Dermis blood vessel endothelial cell (primary cell): ENCODE measurements at regions not wholly inside any gene's neighbourhood (a gene's known extent, or its start where the extent isn't known, plus 50 kb on each side); places are given as distances from the start of the nearest gene placed in this dataset.
"Not testable (repeated sequence)": the region's sequence is repeated elsewhere in the genome, so short reads cannot be mapped to it uniquely, and the experiment has no call there.

Experiments
- DNase-seq: peaks from one replicate; pipeline ENCODE4 v3.0.0; 2010

GRCh38 chr17:77087650-77088454 lies 52.9 kb upstream of the SEC14L1 start:
- no peak for DNase-seq

GRCh38 chr17:77088455-77089123 lies 52.2 kb upstream of the SEC14L1 start:
- DNase-seq = peak; percentile 98

DNA sequence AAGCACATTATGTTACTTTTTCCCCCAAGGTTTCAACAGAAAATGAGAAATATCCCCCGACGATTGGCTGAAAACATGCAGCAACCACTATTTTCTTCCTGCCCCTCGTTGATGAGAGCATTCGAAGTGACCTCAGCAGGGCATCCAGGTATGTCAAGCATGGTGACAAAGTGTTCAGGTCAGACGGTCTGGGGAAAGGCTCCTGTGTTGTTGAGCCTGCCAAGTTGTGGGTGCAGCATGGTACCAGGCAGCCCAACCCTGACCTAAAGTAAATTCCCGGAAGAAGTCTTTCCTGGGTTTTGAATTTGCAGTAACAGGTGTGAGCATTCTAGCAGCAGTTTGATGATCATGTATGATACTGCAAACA lies 51.7 kb upstream of the SEC14L1 start:
- peak; percentile 42 for DNase-seq

- DNase-seq = not testable (repeated sequence)
Observed at GRCh38 chr17:77089949-77090348, 50.8 kb upstream of the SEC14L1 start.

DNA sequence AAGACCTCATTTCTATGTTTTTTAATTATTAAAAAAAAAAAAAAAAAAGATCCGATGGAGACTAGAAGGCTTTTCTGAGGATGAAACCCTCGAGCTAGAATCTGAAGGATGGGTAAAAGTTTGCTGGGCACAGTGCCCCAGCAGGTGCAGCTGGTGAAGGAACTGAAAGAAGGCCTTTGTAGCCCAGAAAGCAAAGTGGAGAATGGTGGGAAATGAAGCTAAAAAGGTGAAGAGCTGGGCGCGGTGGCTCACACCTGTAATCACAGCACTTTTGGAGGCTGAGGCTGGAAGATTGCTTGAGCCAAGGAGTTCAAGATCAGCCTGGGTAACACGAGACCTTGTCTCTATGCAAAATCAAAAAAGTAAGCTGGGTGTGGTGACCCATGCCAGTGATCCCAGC lies 50.3 kb upstream of the SEC14L1 start:
- no peak for DNase-seq
